T-helper 1 cell treated with Interleukin-12 subunit alpha and Interleukin-12 subunit beta and Interleukin-4 antibody, amounts not matched to agents 30 μg/mL and 1 μg/mL, for 36 hours (primary cell): ENCODE measurements at regions not wholly inside any gene's neighbourhood (a gene's known extent, or its start where the extent isn't known, plus 50 kb on each side); places are given as distances from the start of the nearest gene placed in this dataset.
"Not testable (repeated sequence)": the region's sequence is repeated elsewhere in the genome, so short reads cannot be mapped to it uniquely, and the experiment has no call there.

Experiments used
- H3K27ac Mint-ChIP-seq: one replicate; pipeline ENCODE4 v1.8.0; 2021; ENCODE audit warnings: mild to moderate bottlenecking, mixed read lengths
- H3K27me3 Mint-ChIP-seq: one replicate; pipeline ENCODE4 v1.8.0; 2021; ENCODE audit warnings: low read depth, mixed read lengths
- H3K36me3 Mint-ChIP-seq: one replicate; pipeline ENCODE4 v1.8.0; 2021; ENCODE audit warnings: low read depth, mixed read lengths
- H3K4me1 Mint-ChIP-seq: one replicate; pipeline ENCODE4 v1.8.0; 2021; ENCODE audit warnings: low read depth, mixed read lengths
- H3K4me3 Mint-ChIP-seq: one replicate; pipeline ENCODE4 v1.8.0; 2021; ENCODE audit warnings: mild to moderate bottlenecking, moderate library complexity, mixed read lengths
- H3K9me3 Mint-ChIP-seq: one replicate; pipeline ENCODE4 v1.8.0; 2021; ENCODE audit warnings: mixed read lengths

GRCh38 chr2:234553223-234553622 lies 56.3 kb upstream of the ARL4C start:
- not testable (repeated sequence) for H3K36me3 Mint-ChIP-seq, H3K4me3 Mint-ChIP-seq, H3K4me1 Mint-ChIP-seq, H3K27ac Mint-ChIP-seq
- H3K27me3 Mint-ChIP-seq, result peaks cover 15% of the 10 kb centered on the region
- peaks cover 10% of the 10 kb centered on the region for H3K9me3 Mint-ChIP-seq

GRCh38 chr2:234550511-234551107 lies 53.7 kb upstream of the ARL4C start:
- Mint-ChIP-seq H3K27ac (no peak overlapping the region), H3K27me3 (peaks cover 32% of the 10 kb centered on the region), H3K9me3 (peaks cover 10% of the 10 kb centered on the region), H3K36me3 (no peaks in the 10 kb centered on the region), H3K4me1 (peaks cover 3% of the 10 kb centered on the region), H3K4me3 (no peak overlapping the region)

- Mint-ChIP-seq H3K27me3 (peaks cover 34% of the 10 kb centered on the region), H3K9me3 (peaks cover 6% of the 10 kb centered on the region), H3K36me3 (no peaks in the 10 kb centered on the region), H3K4me1 (peaks cover 7% of the 10 kb centered on the region), H3K4me3 (no peak overlapping the region), H3K27ac (no peak overlapping the region)
Observed at GRCh38 chr2:234550056-234550455, 53.2 kb upstream of the ARL4C start.

- Mint-ChIP-seq H3K4me1 (peaks cover 8% of the 10 kb centered on the region), H3K9me3 (no peaks in the 10 kb centered on the region), H3K36me3 (no peaks in the 10 kb centered on the region), H3K4me3 (no peak overlapping the region), H3K27me3 (peaks cover 30% of the 10 kb centered on the region), H3K27ac (no peak overlapping the region)
Observed at GRCh38 chr2:234548695-234549420, 52.0 kb upstream of the ARL4C start.

- H3K9me3 Mint-ChIP-seq, result no peaks in the 10 kb centered on the region
- peaks cover 8% of the 10 kb centered on the region for H3K4me1 Mint-ChIP-seq
- H3K4me3 Mint-ChIP-seq, result no peak overlapping the region
- H3K27ac Mint-ChIP-seq, result no peak overlapping the region
- H3K36me3 Mint-ChIP-seq, result no peaks in the 10 kb centered on the region
- H3K27me3 Mint-ChIP-seq, result peaks cover 30% of the 10 kb centered on the region
Observed at GRCh38 chr2:234546770-234547169, 49.9 kb upstream of the ARL4C start.
